ENCODE measurements at regions not wholly inside any gene's neighbourhood (a gene's known extent, or its start where the extent isn't known, plus 50 kb on each side); places are given as distances from the start of the nearest gene placed in this dataset.

DNA sequence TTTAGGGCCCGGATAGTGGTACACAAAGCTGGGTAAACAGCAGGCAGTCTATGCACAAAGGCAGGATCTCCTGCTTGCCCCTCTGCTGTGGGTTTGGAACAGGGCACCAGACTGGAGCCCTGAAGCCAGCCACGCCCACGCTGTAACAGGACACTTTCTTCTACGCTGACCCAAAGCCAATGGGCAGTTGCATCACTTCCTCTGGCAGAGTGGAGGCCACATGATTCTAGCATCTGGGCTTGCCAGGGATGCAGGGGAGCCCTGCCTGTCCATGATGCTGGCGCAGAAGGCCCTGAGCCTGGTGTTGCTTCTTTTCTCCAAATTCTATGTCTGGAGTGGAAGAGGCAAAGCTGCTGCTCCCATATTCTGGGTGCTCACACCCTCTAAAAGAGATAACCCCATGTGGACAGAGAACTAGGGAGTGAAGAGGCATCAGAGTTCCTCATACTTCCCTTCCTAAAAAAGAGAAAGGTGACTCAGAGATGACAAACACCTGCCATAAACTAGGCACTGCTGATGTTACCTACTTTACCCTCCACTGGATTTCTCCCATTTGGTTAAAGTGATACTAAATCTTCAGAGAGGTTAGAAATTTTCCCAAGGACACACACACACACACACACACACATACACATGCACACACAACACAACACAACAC lies 260.3 kb upstream of the KLF4 start:
- DNase-seq (ENCODE audit: low read depth in 4 of 4, low spot score in 1 of 4) = no peak

DNA sequence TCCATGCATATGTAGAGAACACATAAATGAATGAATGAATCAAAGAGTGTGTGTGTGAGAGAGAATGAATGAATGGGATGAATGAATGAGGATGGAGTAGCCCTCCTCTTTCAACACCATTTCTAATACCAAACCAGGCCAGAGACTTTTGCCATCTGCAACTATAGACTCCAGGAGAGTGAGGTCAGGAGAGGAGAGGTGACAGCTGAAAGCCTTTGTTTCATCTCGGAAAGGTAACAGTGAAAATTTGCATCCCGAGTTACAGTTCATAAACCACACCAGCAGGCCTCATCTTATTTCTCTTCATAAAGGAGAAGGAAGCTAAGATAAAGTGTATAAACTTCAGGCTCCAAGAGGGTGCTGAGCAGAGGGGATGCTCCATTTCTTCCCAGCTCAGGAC lies 255.3 kb upstream of the KLF4 start:
- DNase-seq (ENCODE audit: low read depth in 4 of 4, low spot score in 1 of 4) = no peak

DNA sequence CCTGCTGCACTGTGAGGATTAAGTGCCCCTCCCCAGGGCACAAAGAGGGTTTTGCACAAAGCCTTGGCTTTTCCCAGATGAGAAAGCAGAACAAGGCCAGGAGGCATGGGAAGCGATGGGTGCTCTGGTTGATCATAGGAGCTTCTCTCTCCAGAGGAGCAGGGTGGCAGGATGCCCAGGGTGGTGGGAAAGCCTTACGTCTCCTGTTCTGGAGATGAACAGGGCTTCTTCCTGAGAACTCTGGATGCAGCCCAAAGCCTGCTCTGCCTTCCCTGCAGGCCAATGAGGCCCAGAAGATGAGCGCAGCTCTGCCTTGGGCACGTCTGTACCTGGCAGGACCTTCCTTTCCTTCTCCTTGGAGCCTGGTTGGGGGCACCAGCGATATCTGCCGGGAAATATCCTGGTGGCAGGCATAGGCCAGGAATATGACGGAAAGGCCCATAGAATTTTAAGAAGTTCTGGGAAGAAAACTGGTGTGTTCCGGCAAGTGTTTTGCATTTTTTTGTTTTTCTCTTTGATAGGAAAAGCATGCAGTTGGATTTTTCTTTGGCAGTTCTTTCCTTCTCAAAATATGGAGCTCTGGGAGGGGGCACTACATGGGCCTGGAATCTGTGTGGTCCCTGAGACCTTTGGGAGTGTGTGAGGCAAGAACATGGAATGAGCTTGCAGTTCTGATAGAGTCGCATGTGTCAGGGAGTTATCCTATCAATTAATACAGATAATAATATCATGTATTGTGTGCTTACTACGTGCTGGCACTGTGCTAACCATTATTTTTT lies 253.2 kb upstream of the KLF4 start:
- DNase-seq (ENCODE audit: low read depth in 4 of 4, low spot score in 1 of 4) = no peak

DNA sequence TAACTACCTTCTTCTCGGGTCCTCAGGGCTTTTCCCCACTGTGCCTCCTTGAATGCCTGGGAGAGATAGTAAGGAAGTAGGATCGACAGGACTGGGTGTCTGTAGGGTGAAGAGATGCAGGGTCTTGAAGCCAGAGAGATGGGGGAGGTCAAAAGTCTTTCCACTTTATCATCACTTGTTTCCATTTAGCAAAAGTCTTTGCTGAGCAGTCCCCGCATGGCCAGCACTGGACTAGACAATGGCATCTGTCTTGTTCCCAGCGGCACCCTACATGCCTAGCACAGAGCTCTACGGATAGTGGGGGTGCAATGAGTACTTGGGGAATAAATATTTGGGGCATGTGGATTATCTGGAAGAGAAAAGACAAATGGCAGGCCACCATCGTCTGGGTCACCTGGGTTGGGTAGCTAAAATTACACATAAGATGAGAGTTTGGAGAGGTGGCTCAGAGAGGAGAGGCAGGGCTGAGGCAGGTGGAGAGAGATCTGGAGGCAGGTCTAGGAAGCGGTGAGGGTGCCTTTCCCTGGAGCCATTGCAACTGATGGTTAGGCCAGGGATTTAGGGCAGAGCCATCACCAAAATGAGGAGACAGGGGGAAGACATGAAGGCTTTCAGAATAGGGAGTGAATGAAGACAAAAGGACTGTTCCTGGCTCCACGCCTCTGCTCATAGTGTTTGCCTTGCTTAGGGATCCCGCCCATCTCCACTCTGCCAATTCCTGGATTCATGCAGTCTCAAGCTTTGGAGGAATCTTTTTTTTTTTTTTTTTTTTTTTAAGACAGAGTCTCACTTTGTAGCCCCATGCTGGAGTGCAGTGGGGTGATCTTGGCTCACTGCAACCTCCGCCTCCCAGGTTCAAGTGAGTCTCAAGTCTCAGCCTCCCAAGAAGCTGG lies 250.8 kb upstream of the KLF4 start:
- DNase-seq (ENCODE audit: low read depth in 4 of 4, low spot score in 1 of 4) = no peak

DNA sequence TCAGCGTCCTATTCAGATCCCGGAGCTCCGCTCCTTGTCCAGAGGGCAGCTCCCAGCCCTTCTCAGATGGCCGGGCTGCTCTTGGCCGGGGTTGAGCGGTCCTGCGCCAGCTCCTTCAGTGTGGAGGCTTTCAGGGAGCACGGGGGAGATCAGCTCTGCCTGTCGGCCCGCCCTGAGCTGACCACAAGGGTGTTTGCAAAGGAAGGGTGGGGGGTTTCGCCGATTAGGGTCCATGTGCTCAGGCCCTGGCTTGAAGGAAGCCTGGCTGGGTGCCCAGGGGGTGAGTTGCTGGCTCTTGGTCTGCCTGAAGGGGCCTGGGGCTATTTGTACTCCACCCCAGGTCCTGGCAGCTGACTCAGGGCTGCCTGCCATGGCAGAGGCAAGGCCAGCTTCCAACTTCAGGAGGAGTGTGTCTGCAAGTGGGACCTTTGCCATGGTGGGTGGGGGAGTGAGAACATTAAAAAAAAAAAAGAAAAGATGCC lies 250.1 kb upstream of the KLF4 start:
- no peak for DNase-seq (ENCODE audit: low read depth in 4 of 4, low spot score in 1 of 4)

DNA sequence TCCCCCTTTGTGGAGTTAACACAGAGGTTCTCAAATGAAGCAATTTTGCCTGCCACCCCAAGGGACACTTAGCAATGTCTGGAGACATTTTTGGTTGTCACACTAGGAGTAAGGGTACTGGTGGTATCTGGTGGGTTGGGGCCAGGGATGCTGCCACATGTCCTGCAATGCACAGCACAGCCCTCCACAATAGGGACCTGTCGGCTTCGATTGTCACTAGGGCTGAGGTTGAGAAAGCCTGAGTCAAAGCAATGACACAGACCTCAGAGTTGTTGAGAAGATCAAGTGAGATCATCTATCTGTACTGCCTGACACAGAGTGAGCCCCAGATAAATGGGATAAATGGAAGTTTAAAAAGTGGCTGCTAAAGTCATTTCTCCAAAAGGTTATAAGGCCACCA lies 249.2 kb upstream of the KLF4 start:
- no peak for DNase-seq (ENCODE audit: low read depth in 4 of 4, low spot score in 1 of 4)

DNA sequence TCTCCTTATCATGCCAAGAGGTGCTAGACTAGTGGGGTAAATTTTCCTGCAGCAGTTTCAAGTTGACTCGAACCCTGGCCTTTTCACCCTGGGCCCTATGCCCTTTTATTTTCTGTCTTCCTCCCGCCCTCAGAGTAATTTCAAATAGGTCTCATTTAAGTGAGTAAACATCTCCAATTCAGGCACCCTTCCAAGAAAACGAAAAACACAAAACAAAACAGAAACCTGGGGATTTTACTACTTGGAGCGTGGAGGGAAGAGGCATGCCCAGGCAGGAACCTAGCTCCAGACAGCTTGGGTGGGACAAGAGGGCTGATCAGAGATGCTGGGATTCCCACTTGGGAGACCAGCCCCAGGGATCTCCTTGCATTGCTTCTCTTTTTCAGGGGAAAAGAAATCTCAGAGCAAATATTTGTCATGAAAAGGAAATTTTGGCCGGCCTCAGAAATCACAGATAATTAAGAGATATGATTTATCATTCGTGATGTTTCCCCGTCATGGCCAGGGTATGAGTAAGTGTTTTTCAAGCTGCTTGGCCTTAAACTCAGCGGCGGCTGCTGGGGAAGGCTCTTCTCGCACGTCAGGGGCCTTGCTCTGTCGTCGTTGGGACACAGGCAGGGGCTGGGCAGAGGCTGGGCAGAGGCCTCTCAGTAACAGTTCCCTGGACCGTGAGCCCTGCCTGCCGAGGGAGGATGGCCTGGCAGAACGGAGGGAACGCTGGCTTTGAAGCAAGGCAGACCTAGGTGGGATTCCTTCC lies 248.6 kb upstream of the KLF4 start:
- no peak for DNase-seq (ENCODE audit: low read depth in 4 of 4, low spot score in 1 of 4)

DNA sequence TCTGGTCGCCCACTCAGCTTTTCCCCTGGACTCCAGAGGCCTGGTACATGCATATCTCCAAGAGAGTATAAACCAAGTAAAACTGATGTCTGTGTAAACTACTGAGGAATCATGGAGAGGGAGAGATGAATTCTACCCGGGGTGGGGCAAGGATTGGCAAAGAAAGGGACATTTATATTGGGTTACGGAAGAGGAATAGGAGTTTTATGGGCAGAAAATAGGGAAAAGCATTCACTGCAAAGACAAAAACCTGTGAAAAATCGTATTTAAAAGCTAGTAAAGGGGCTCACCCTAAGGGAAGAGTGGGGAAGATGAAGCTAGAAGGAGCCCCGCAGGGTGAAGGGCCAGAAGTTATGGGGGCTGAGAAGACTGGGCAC lies 248.0 kb upstream of the KLF4 start:
- DNase-seq (ENCODE audit: low read depth in 4 of 4, low spot score in 1 of 4) = no peak

DNA sequence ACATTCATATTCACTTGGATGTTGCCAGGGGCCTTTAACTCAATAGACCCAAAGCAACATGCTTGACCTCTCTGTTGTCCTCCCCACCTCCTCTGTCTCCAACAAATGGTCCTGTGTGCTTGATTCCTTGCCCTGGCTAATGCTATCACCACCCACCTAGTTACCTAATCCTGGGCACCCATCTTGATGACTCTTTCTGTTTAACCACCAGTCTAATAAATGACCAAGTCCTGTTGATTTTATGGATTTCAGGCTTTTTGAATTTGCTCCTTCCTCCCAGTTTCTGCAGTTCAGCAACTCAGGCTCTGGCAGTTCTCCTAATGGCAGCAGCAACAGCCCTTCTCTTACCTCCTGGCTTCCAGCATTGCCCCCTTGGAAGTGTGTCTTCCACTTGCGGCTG lies 246.3 kb upstream of the KLF4 start:
- no peak for DNase-seq (ENCODE audit: low read depth in 4 of 4, low spot score in 1 of 4)

DNA sequence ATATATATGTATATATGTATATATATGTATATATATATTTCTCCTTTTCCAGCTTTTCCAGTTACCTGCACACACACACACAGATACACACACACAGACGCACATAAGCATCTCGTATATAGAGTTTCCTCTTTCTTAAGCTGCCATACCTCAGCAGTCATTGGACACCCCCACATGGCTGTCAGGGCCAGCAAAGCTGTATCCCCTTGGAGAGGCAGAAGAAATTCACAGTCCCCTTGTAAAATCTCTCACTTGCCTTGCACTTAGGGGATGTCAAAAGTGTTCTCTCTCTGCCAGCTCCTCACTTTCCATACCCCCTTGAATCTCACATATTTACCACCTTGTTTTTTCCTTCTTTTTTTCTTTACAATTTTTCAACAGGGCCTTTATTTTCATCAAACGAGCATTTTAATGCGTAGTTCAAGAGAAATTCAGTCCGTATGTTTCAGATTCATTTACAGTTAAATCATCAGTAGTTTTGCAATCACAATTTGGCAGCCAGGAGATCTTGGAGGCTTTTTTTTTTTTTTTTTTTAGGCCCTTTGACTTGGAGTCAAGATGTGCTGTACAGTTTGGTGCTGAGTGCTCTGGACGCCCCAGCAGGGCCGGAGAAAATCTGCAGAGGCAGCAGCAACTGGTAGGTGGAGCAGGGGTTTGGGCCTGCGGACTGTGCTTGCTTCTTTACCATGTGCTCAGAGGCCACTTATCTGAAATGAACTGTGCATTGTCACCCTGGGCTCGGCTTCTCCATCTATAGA lies 244.9 kb upstream of the KLF4 start:
- no peak for DNase-seq (ENCODE audit: low read depth in 4 of 4, low spot score in 1 of 4)

DNA sequence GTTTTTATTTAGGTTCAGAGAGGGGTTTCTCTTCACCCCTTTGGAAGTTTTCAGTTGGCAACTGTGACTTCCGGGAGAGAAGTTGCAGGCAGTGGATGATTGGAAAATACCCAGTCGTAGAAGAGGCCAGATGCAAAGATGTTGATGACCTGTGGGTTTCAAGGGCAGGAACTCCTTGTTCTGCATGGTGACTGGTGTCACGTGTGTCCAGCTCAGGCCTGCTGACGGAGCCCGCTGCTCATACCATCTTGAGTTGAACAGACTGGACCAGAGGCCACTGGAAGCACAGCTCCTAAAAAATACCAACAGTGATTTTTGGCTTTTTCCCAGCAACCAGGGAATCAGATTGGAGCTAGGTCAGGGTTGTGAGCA lies 243.9 kb upstream of the KLF4 start:
- no peak for DNase-seq (ENCODE audit: low read depth in 4 of 4, low spot score in 1 of 4)

DNA sequence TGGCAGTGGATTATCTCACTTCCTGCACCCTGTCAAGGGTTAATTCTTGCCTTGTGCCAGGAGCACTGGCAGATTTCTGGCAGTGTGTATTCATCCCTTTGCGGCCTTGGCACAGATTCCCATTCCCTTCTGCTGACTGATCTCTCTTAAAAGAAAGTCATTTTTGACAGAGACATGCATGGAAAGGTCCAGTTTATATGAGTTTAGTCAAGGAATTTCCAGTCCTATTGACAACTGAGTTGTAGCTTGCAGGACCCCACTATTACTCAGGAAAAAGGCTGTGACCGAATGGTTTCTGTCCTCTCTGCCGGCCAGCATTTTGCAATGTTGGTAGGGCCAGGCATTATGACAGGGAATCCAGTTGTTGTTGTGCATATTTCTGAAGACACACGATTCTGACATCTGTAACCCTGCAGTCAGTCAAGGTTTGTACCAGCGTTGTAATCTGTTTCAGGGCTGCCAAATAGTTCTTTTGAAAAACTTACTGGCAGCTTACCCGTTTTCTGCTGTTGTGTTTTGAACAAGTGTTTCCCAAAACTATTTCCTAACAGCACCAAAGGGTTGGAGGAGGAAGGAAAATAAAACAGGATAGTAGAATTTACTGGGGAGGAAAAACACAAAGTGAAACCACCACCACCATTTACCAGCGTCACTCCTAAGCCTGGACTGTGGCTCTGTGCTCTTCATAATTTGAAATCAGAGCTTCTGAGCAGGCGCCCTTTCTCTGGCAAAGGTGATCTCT lies 243.4 kb upstream of the KLF4 start:
- DNase-seq (ENCODE audit: low read depth in 4 of 4, low spot score in 1 of 4) = no peak

DNA sequence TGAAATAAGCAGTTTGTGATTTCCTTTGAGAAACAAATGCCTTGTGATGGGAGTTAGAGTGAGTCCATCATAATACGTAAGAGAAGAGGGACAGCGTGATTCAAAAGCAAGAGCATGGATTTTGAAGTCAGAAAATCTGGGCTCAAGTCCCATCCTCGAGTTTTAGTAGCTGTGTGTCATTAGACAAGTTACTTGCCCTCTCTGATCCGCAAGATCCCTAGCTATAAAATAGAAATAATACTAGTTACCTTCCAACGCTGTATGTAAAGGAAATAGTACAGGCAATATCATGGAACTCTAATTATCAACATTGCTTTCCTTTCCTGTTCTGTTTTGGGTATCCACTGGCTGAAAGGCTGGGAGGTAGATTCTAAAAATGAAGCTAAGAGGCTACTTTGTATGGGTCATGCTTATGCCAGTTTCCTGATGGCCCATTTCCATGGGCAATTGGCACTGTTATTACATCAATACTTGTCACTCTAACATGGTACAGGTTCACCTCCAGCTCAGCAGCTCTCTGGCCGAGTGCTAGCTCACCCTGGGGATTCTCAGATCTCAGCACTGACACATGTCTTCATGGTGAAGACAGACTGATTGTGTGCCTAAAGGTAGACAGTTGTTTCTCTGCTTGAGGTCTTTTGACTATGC lies 241.7 kb upstream of the KLF4 start:
- no peak for DNase-seq (ENCODE audit: low read depth in 4 of 4, low spot score in 1 of 4)

DNA sequence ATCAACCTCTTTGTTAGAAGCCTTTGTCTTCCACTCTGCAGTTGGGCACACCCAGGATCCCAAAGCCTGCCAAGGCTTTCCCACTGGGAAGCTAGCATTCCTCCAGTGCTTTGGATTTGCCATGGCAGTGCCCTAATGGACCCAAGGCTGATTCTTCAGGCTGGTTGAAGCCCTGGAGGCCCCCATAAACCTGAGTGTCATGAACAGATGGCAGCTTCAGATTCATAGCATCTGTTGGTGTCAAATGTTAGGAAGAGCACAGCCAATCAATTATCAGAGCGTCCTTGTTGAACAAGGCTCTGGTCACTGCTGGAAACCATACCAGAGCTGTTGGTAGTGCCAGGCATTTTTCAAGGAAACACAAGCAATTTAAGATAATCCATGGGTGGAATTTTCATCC lies 241.1 kb upstream of the KLF4 start:
- no peak for DNase-seq (ENCODE audit: low read depth in 4 of 4, low spot score in 1 of 4)

DNA sequence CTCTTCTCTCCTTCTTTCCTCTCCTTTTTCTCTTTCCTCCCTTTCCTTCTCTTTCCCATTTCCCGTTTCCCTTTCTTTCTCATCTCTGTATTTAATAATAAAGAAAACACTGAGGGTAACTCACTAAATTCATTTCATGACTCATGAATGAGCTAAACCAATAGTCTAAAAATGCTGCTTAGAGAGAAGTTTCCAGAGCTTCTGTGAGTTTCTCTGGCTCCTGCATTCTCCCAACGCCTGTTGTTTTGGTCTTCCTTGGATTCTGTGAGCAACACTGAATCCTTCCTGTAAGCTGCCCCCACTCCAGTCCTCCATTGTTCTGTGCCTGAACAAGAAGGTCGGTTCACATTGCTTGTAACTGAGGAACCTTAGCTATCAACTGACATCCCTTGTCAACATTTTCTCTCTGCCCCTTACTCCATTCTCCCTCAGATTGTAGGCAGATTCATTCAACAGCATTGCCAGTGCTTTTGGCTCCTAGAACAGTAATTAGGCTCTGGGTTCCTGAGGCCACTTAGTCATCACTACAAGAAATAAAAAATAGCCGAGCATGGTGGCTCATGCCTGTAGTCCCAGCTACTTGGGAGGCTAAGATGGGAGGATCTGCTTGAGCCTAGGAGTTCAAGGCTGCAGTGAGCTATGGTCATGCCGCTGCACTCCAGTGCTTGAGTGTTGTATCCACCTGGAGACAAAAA lies 237.7 kb upstream of the KLF4 start:
- no peak for DNase-seq (ENCODE audit: low read depth in 4 of 4, low spot score in 1 of 4)

DNA sequence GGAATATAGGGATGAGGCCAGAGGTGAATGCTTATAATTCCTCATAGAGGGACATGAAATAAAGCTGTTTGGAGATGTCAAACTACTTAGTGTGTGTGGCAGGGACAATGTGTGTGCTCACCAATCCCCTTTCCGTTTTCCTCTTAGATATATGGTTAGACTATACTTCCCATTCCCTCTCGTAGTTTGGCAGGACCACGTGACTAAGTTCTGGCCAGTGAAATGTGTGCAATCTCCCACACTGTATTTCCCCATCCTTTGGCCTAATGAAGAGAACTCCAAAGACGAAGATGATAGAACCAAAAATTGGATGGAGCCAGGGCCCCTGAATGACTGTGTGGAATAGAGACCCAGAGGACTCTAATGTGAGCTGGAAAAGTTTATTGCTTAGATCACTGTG lies 233.4 kb upstream of the KLF4 start:
- DNase-seq (ENCODE audit: low read depth in 4 of 4, low spot score in 1 of 4) = no peak

DNA sequence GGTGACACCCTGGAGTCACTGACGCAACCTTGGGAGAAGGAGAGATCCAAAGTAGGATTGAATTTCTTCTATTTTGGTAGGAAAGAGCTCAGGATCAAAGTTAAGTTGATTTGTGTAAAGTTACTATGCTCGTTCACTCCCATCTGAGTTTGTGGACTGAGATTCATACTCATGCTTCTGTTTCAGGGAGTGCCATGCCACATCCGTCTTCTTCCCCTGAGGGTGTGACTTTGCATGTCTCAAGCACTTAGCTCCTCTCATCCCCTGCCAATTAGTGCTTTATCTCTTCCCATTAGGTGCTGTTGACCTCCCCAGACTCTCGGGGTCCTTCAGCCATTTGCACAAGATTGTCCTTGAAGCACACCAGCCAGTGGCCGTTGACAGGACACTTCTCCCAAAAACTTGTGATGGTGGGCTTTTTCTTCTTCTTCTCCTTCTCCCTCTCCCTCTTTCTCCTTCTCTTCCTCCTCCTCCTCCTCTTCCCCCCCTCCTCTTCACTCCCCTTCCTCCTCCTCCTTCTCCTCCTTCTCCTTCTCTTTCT lies 232.2 kb upstream of the KLF4 start:
- DNase-seq (ENCODE audit: low read depth in 4 of 4, low spot score in 1 of 4) = no peak

DNA sequence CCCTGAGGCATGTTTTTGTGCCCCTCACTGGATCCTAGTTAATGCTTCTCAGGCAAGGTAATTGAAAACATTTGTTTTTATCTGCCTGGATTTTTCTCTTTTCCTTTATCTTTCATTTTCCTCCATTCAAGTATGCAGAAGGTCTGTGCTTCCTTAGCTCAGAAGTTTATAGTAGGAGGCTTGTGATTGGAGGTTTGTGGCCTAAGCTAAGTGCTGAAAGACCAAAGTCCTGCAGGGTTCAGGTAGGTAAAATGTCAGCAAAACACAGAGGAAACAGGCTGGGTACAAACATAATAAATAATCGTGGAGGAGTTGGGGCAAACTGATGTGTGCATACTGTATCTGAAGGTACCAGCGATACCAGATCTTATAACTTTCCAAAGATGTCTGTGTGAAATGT lies 230.9 kb upstream of the KLF4 start:
- no peak for DNase-seq (ENCODE audit: low read depth in 4 of 4, low spot score in 1 of 4)

Measured in stimulated activated CD4-positive, alpha-beta T cell treated with anti-CD3 and anti-CD28 coated beads, Interleukin-1b, Interleukin-23, amount 100 ng/mL, for 24 hours (primary cell).